ENCODE measurements at regions not wholly inside any gene's neighbourhood (a gene's known extent, or its start where the extent isn't known, plus 50 kb on each side); places are given as distances from the start of the nearest gene placed in this dataset.

DNA sequence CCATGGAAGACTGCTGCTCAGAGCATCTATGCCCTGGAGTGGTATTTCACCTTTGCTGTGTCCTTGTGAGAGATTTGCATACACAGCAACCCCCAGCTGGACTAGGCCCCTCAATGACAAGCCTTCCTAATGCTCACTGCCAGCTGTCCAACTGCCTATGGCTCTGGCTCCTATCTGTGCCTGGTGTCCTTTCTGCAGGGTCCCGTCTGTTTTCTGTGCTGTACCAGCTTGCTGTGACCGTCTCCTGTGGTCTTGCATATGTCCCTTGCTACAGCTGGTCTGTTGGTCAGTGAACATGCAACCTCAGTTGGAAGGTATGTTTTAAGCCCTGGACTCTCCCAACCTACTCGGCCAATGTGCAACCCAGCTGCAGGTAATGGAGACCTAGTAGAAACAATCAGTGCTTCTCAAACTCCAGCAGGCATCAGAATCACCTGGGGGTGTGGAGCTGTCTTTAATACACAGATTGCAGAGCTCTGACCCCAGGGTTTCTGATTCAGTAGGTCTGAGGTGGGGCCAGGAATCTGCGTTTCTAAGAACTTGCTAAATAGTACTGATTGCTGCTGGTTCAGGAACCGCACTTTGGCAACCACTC, 306.4 kb upstream of the ZNF32 start:
- Histone ChIP-seq H3K36me3 (no peaks in the 10 kb centered on the region), H3K4me3 (ENCODE audit: low read depth in 1 of 2, low read length in 1 of 2) (no peak overlapping the region), H3K4me1 (ENCODE audit: control insufficient read depth in 1 of 2, insufficient read depth in 1 of 2, low read depth in 1 of 2, low read length in 1 of 2) (no peaks in the 10 kb centered on the region), H3K27ac (no peak overlapping the region), H3K27me3 (peaks cover 56% of the 10 kb centered on the region), H3K9me3 (no peaks in the 10 kb centered on the region)
- TF ChIP-seq, protein P1, sequence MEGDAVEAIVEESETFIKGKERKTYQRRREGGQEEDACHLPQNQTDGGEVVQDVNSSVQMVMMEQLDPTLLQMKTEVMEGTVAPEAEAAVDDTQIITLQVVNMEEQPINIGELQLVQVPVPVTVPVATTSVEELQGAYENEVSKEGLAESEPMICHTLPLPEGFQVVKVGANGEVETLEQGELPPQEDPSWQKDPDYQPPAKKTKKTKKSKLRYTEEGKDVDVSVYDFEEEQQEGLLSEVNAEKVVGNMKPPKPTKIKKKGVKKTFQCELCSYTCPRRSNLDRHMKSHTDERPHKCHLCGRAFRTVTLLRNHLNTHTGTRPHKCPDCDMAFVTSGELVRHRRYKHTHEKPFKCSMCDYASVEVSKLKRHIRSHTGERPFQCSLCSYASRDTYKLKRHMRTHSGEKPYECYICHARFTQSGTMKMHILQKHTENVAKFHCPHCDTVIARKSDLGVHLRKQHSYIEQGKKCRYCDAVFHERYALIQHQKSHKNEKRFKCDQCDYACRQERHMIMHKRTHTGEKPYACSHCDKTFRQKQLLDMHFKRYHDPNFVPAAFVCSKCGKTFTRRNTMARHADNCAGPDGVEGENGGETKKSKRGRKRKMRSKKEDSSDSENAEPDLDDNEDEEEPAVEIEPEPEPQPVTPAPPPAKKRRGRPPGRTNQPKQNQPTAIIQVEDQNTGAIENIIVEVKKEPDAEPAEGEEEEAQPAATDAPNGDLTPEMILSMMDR (IDR thresholded peaks at IDR 0.05) = no peak

DNA sequence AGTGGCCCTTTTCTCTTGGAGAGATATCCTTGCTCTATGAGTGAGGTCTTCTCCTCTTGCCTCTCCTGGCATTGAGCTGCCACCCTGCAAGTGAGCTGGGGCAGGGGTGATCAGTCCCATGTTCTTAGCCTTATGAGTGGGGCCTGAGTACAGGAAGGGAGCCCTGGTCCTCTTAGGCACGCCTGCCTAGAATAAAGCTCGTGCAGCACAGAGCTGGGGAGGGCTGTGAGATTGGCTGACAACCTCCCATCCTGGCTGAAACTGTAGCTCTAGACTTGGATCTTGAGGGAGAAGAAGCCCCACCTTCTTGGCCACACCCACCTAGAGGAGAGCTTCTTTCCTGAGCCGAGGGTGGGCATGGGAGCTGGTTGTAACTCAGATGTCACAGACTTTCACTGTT, 305.0 kb upstream of the ZNF32 start:
- Histone ChIP-seq H3K4me3 (ENCODE audit: low read depth in 1 of 2, low read length in 1 of 2) (no peak overlapping the region), H3K27me3 (peaks cover 47% of the 10 kb centered on the region), H3K36me3 (no peaks in the 10 kb centered on the region), H3K27ac (no peak overlapping the region), H3K4me1 (ENCODE audit: control insufficient read depth in 1 of 2, insufficient read depth in 1 of 2, low read depth in 1 of 2, low read length in 1 of 2) (no peaks in the 10 kb centered on the region), H3K9me3 (no peaks in the 10 kb centered on the region)
- TF ChIP-seq, protein P1 (IDR thresholded peaks at IDR 0.05) = no peak

DNA sequence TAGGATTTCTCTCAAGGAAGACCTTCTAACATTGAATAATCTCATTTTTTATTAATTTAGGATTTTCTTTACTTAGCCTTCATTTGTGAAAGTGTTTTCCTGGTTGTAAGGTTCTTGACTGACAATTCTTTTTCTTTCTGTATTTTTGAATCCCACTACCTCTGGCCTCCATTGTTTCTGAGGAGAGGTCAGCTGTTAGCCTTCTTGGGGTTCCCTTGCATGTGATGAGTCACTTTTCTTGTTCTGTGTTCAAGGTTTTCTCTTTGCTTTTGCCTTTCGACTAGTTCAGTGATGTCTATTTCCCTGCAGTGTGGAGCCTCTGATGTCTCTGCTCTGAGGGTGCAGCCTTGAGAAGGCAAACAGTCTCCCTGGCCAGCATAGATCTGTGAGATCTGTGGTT, 304.1 kb upstream of the ZNF32 start:
- Histone ChIP-seq H3K27me3 (peaks cover 48% of the 10 kb centered on the region), H3K36me3 (no peaks in the 10 kb centered on the region), H3K4me1 (ENCODE audit: control insufficient read depth in 1 of 2, insufficient read depth in 1 of 2, low read depth in 1 of 2, low read length in 1 of 2) (no peaks in the 10 kb centered on the region), H3K4me3 (ENCODE audit: low read depth in 1 of 2, low read length in 1 of 2) (no peak overlapping the region), H3K27ac (no peak overlapping the region), H3K9me3 (no peaks in the 10 kb centered on the region)
- TF ChIP-seq, protein P1 (IDR thresholded peaks at IDR 0.05) = no peak

DNA sequence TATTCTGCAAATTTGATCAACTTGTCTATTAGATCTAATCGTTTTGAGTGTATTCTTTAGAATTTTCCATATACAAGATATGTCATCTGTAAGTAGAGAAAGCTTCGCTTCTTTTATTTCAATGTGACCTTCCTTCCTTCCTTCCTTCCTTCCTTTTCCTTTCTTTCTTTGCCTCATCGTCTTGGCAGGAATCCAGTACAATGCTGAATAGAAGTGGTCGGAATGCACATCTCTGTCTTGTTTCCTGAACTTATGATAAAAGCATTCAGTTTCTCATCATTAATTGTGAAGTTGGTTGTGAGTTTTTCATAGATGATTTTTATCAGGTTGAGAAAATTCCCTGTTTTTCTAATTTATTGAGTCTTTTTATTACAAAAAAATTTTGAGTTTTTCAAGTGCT, 300.7 kb upstream of the ZNF32 start:
- H3K36me3 ChIP-seq = no peaks in the 10 kb centered on the region
- H3K27ac ChIP-seq = no peak overlapping the region
- TF ChIP-seq, protein P1 (IDR thresholded peaks at IDR 0.05) = no peak
- peaks cover 49% of the 10 kb centered on the region for H3K27me3 ChIP-seq
- H3K4me1 ChIP-seq (ENCODE audit: control insufficient read depth in 1 of 2, insufficient read depth in 1 of 2, low read depth in 1 of 2, low read length in 1 of 2) = no peaks in the 10 kb centered on the region
- no peaks in the 10 kb centered on the region for H3K9me3 ChIP-seq
- H3K4me3 ChIP-seq (ENCODE audit: low read depth in 1 of 2, low read length in 1 of 2) = no peak overlapping the region

DNA sequence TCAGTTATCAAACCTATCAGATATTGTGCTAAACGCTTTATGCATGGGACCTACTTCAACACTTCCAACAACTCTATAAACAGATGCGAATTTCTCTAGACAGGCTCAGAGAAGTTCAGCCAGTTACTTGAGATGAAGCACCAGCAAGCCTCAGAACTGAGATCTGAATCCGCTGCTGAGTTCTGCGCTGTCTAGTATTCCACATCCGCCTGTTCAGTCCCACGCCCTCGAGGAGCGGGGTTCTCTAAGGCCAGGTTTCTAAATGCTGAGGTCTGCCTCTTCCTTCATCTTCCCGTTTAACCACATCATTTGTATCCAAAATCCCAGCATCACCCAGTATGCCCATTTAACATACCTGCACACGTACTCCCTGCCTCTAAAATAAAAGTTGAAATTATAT, 297.8 kb upstream of the ZNF32 start:
- H3K27me3 ChIP-seq = peaks cover 65% of the 10 kb centered on the region
- TF ChIP-seq, protein P1 (IDR thresholded peaks at IDR 0.05) = no peak
- H3K27ac ChIP-seq = no peak overlapping the region
- H3K4me3 ChIP-seq (ENCODE audit: low read depth in 1 of 2, low read length in 1 of 2) = no peak overlapping the region
- H3K4me1 ChIP-seq (ENCODE audit: control insufficient read depth in 1 of 2, insufficient read depth in 1 of 2, low read depth in 1 of 2, low read length in 1 of 2) = no peaks in the 10 kb centered on the region
- no peaks in the 10 kb centered on the region for H3K36me3 ChIP-seq
- no peaks in the 10 kb centered on the region for H3K9me3 ChIP-seq

DNA sequence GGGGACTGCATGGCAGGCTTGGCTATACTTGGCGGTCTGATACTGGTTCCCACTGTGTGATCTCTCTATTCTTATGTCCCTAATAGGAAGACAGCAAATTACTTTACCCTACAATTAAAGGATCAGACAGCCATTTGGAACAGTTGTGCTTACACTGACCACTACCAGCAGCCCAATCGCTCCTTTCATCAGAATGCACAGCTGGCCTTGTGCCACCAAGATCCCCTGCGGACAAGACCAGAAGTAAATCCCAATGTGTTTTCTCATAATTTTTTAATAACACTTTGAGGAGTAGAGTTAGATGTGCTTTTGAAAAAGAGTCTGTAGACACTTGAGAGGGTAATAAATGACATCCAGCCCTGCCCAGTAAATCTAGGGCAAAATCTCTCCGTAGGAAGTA, 297.2 kb upstream of the ZNF32 start:
- Histone ChIP-seq H3K4me3 (ENCODE audit: low read depth in 1 of 2, low read length in 1 of 2) (no peak overlapping the region), H3K36me3 (no peaks in the 10 kb centered on the region), H3K27ac (no peak overlapping the region), H3K9me3 (no peaks in the 10 kb centered on the region), H3K4me1 (ENCODE audit: control insufficient read depth in 1 of 2, insufficient read depth in 1 of 2, low read depth in 1 of 2, low read length in 1 of 2) (no peaks in the 10 kb centered on the region), H3K27me3 (peaks cover 70% of the 10 kb centered on the region)
- TF ChIP-seq, protein P1 (IDR thresholded peaks at IDR 0.05) = no peak
